GM21723 (cell line): ENCODE measurements at regions not wholly inside any gene's neighbourhood (a gene's known extent, or its start where the extent isn't known, plus 50 kb on each side); places are given as distances from the start of the nearest gene placed in this dataset.

Source experiments
- ATAC-seq: cut with Tn5 transposase; IDR thresholded peaks from one replicate; pipeline ENCODE4 v1.9.1; 2021; ENCODE audit warnings: mild to moderate bottlenecking, moderate library complexity; ENCODE audit not compliant: unreplicated experiment

- ATAC-seq, result no peak
Observed at GRCh38 chr6:33924681-33925080, 120.9 kb upstream of the MLN start.

- no peak for ATAC-seq
Observed at GRCh38 chr6:33923857-33924514, 120.2 kb upstream of the MLN start.

GRCh38 chr6:33921745-33922144, 117.9 kb upstream of the MLN start:
- no peak for ATAC-seq

GRCh38 chr6:33918175-33918695, 114.4 kb upstream of the MLN start:
- ATAC-seq, result no peak

- no peak for ATAC-seq
Observed at GRCh38 chr6:33915134-33915533, 111.3 kb upstream of the MLN start.

- ATAC-seq, result peak; percentile 69
Observed at GRCh38 chr6:33914645-33915044, 110.8 kb upstream of the MLN start.

GRCh38 chr6:33912195-33912594, 108.4 kb upstream of the MLN start:
- no peak for ATAC-seq

- ATAC-seq, result no peak
Observed at GRCh38 chr6:33911488-33911887, 107.7 kb upstream of the MLN start.

- ATAC-seq, result no peak
Observed at GRCh38 chr6:33910594-33910993, 106.8 kb upstream of the MLN start.

- no peak for ATAC-seq
Observed at GRCh38 chr6:33909737-33910136, 105.9 kb upstream of the MLN start.

GRCh38 chr6:33908025-33908424, 104.2 kb upstream of the MLN start:
- no peak for ATAC-seq

- ATAC-seq, result no peak
Observed at GRCh38 chr6:33907227-33907626, 103.4 kb upstream of the MLN start.

- ATAC-seq, result no peak
Observed at GRCh38 chr6:33906439-33906838, 102.6 kb upstream of the MLN start.

GRCh38 chr6:33905071-33905609, 101.3 kb upstream of the MLN start:
- peak; percentile 29 for ATAC-seq

- ATAC-seq, result no peak
Observed at GRCh38 chr6:33904747-33905065, 100.9 kb upstream of the MLN start.

GRCh38 chr6:33904050-33904746, 100.4 kb upstream of the MLN start:
- peak; percentile 72 for ATAC-seq

- ATAC-seq, result no peak
Observed at GRCh38 chr6:33903579-33903978, 99.8 kb upstream of the MLN start.

GRCh38 chr6:33902457-33902853, 98.7 kb upstream of the MLN start:
- no peak for ATAC-seq

- no peak for ATAC-seq
Observed at GRCh38 chr6:33901822-33902456, 98.1 kb upstream of the MLN start.

GRCh38 chr6:33898771-33899170, 95.0 kb upstream of the MLN start:
- no peak for ATAC-seq

GRCh38 chr6:33897189-33897780, 93.5 kb upstream of the MLN start:
- no peak for ATAC-seq
